GM12892 (cell line): ENCODE measurements at regions not wholly inside any gene's neighbourhood (a gene's known extent, or its start where the extent isn't known, plus 50 kb on each side); places are given as distances from the start of the nearest gene placed in this dataset.

Experiments
- POLR2A ChIP-seq: IDR thresholded peaks from 2 replicates; pipeline ENCODE4 v1.6.1; 2011; ENCODE audit warnings: low read depth, low read length, control low read depth
- POLR2AphosphoS5 ChIP-seq: IDR thresholded peaks from 2 replicates; pipeline ENCODE4 v1.6.1; 2011; ENCODE audit warnings: low read depth, low read length, control low read depth
- TAF1 ChIP-seq: IDR thresholded peaks from 2 replicates; pipeline ENCODE4 v1.6.1; 2011; ENCODE audit warnings: low read depth, mild to moderate bottlenecking, control low read depth, low read length, borderline replicate concordance

GRCh38 chr15:61344293-61344692, 115.2 kb upstream of the RORA start:
- TF ChIP-seq POLR2A (no peak), TAF1 (no peak), POLR2AphosphoS5 (no peak)
